GM19240 (cell line): ENCODE measurements at regions not wholly inside any gene's neighbourhood (a gene's known extent, or its start where the extent isn't known, plus 50 kb on each side); places are given as distances from the start of the nearest gene placed in this dataset.
"Not testable (repeated sequence)": the region's sequence is repeated elsewhere in the genome, so short reads cannot be mapped to it uniquely, and the experiment has no call there.

Experiments
- DNase-seq: peaks from one replicate; pipeline ENCODE4 v3.0.0; 2011; ENCODE audit warnings: low spot score; ENCODE audit not compliant: insufficient read length

DNA sequence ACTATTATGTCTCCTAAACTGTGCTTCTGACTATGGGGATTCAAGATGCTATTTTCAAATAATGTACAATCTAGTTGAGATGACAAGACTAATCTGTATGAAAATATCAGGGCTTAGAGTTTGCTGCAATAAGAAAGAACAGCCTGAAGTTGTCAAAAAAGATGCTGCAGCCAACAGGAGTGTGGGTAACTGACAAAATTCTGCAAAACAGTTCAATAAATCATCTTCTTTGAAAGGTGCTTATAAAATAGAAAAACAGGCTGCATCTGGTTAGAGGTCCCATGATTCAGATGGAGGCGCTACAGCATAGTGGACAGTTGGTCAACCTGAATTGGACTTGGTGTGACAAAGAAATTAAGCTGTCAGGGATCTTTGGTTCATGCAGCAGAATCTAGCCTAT, 511.0 kb downstream of the XPNPEP1 start:
- DNase-seq = no peak

DNA sequence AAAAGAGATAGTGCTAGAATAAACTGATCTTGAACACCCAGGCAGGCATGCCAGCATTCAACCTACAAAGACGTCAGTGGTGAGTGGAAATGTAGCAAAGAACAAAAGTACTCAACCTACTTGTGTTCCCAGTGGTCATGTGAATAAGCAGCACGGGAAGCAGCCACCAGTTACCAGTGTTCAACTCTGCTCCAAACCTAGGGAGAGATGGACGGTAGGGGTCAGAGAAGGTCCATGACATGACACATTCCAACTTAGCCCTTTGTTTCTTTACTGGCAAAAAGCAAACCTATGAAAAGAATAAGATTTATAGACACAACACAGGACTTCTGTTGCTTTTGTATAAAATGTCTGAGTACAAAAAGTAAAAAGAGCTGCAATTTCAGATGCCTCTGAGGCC, 511.4 kb downstream of the XPNPEP1 start:
- no peak for DNase-seq

DNA sequence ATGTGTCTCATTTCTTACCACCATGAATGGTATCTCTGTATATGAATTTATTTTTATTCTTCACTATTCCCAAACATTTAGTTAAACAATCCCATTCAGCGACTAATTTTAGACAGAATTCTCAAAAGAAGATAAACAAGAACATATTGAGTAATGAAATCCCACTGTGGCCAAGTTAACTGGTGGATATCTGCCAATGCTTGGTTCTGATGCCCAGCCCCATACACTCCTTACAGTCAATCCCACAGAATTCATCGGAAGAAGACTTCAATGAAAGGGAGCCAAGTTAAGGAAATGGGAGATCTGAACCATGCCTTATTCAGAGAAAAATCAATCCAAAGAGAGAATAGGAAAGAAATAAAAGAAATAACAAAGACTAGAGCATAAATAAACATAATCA, 518.0 kb downstream of the XPNPEP1 start:
- DNase-seq = no peak

DNA sequence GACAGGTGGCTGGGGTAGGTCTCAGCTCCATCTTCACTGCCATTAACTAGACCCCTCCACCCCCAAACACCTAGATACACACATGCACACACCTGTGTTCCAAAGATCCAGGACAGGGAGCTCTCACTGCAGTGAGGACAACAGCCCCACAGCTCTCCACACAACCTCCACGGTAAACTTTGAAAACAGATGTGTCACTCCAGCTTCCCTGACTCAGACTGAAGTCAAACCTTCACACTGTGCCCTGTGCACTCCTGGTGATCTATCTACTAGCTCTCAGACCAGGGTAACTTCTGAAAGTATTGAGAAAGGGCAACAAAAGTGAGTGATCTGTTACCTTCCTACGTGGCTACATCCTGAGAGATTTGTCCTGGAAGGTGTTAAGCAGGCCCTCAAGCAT, 519.8 kb downstream of the XPNPEP1 start:
- DNase-seq = no peak

DNA sequence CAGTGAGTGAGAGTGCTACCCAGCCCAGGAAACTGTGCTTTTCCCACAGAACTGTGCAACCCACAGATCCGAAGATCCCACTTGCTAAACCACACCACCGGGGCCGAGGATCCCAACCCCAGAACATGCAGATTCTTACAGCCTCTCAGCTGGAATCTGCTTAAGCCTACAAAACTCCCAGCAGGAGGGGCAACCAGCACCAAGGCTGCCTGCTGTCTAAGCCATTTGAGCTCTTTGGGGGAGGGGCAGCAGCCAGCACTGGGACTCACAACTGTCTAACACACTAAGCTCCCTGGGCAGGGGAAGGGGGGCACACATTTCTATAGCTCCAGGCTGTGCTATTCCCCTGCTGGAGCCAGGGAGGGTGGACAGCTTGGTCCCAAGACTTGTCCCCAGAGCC, 529.9 kb downstream of the XPNPEP1 start:
- no peak for DNase-seq

DNA sequence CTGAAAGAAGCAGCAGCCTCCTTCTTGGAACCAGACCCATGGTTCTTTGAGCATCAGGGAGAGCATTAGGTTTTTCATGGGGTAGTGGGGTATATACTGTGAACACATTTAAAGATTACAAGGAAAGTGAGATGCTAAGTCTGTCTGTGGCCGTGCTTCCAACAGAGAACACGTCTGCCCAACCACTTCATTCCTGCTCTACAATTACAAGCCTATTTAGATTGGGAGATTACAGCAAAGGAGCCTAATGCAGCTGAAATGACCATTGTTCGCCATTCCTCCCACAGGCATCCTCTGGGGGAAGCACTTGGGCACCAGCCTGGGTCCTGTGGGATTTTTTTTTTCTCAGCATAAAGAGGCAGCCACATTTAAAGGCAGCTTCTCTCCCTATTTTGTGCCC, 536.4 kb downstream of the XPNPEP1 start:
- DNase-seq = no peak

DNA sequence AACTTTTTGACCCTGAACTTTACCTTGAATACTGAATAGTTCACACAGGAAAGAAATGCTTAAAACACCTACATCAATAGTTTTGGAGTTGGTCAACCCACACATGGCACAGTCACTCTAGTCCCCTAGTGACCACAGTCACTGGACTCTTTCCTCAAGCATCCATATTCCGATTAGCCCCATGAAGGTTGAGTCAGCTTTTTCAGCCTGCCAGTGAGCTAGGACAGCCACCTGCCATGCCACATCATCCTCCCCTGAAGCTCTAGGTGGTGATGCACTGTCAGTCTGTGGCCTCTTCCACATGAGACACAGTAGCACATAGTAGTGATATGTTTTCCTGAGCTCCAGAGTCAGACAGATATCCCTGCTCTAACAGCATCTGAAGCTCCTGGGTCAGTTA, 537.2 kb downstream of the XPNPEP1 start:
- DNase-seq = no peak

DNA sequence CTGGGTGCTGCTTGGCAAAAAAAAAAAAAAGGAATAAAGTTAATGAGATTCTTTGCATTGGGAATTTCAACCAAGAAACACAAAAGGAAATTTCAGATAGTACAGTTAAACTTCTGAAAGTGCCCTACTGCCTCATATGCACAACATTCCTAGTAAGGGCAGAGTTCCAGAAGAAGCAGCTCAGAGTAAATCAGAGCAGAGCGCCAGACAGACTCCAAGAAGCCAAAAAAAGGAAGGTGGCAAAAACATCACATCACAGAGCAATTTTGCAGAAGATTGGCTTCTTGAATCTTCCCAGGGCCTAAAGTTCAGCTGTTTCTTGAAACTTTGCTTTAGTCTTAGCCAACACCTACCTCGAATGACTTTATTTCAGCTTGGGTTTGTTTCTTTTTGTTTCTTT, 544.1 kb downstream of the XPNPEP1 start:
- DNase-seq = no peak

DNA sequence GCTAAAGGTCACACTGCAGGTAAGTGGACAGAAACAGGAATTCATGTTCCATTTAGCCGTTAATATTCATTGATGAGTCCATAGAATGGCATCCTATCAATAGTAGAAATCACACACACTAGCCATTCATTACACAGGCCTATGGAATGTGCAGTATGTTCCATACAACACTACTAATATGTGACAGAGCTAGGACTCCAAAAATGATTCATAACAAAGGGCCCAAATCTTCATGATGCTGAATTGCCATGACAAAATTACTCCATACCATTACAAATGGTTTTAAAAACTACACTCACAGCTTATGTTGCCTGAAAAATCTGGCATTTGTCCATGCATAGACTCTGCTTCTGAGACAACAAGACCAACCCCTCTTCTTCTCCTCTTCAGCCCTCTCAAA, 549.1 kb downstream of the XPNPEP1 start:
- DNase-seq = no peak

DNA sequence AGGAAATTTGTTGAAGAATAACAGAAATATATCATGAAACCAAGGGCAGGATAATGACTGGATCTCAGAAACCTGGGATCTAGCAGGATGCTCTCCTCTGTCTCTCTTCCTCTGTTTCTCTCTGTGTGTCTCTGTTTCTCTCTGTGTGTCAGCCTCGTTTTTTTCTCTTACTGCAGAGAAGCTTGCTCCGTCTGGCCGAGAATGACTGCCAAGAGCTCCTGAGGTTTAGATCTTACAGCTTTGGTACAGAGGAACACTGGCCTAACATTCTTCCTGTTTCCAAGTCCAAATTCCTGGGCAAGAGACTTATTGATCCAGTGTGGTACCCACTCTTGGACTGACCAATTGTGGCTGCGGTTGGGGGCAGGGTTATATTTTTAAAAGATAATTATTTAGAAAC, 564.0 kb downstream of the XPNPEP1 start:
- DNase-seq = no peak

DNA sequence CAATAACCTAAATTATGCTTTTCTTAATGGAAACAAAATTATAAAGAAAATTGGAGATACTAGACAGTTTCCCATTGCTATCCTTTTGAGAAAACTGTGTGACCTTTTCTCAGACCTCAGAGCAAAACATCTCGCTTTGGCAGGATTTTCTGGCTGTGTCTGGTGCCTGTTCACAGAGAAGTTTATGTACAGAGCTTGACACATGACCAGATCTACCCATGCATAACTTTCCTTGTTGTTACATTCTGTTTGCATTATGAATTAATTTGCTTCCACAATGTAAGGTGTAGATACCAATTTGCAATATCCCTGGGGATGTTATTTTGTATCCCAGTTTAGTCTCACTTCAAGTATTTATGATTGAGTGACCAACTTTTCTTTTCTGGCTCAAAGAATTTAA, 565.0 kb downstream of the XPNPEP1 start:
- no peak for DNase-seq

DNA sequence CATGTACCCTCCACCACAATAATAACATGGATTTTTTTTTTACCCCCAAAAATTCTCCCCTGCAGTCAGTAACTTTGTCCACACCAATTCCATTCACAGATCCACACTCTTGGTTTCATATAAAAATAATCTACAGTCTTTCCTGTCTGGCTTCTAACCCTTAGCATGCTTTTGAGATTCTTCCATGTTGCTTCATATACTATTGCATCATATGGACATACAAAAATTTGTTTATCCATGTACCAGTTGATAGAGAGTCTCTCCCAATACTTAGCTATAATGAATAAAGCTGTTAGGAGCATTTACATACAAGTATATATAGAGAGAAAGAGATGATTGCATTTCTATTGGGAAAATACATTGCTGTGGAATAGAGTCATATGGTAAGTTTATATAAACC, 575.0 kb downstream of the XPNPEP1 start:
- no peak for DNase-seq

DNA sequence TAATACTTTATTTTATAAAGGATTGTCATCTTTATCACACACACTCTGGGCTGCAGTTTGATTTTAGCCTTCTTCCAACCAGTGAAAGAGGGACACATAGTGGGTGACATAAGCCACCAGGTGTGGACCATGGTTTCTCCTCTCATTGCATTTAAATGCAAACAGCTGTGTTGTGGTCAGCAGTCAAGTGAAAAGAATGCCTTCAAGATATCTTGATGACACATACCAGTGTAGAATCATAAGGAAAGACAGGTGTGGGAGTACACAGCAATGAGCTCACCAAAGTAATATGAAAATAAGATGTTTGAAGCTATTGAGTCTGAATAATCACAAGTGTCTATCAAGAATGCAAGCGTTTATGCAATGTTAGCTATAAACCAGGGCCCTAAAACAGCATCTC, 580.0 kb downstream of the XPNPEP1 start:
- DNase-seq = no peak

DNA sequence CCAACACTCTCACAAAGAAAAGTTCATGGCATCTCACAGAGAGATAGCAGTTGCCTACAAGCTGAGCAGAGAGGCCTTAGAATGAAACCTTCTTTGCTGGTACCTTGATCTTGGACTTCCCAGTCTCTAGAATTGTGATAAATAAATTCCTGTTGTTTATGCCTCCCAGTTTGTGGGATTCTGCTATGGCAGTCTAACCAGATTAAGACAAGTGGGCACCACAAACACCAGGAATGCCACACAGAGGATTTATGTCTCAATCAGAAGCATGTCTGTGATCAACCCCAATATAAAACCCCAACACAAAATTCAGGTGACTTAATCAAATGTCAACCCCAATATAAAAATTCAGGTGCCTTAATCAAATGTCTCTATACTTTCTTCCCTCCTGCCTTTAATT, 581.3 kb downstream of the XPNPEP1 start:
- no peak for DNase-seq

DNA sequence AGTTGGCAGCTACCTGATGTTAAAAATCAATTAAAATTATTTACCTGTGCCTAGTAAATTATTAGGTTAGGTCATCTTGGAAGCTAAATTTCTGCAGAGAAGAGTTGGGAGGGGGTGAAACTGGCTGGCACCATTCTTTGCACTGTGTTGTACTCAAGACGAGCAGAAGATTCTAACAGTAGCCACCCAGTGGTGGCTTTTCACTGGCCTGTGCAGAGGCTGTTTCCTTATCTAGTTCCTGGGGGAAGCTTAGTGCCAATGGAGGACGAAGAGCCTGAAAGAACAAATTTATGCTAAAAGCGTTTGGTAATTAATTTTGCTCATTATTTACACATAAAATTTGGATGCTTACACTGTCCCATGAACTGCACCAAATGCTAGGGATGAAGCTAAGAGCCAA, 595.3 kb downstream of the XPNPEP1 start:
- DNase-seq = no peak

DNA sequence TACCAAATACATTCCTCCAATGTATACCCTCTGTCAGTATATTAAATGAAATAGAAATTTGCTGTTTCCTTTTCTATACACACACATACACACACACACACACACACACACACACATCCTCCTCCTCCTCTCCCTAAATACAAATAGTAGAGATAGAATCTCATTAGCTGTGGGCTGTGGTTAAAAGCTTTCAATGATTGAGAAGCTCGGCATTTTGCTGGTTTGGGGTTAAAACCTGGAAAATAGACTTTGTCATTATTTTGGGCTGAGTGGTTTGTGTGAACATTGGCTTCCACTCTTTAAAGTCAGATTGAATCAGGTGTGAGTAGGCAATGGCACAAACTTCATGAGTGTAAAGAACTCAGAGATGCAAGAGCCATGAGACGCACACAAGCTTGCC, 596.0 kb downstream of the XPNPEP1 start:
- DNase-seq = no peak

DNA sequence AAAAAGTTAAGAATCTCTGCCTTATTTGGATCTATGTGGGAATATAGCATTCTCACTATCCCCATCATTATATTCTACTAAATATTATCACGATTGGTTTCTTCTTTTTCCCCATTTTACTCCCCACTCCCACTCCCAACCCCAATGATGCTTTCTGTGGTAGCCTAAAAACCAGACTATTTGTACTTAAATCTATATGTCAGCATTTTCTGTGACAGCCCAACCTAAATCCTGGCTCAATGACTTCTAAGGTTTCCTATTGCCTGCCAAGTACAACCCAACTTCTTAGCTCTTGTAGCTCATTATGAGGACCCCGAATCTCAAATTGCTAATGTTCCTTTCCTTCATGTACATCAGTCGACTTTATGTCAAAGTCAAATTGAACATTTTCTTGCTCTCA, 598.6 kb downstream of the XPNPEP1 start:
- DNase-seq = no peak

DNA sequence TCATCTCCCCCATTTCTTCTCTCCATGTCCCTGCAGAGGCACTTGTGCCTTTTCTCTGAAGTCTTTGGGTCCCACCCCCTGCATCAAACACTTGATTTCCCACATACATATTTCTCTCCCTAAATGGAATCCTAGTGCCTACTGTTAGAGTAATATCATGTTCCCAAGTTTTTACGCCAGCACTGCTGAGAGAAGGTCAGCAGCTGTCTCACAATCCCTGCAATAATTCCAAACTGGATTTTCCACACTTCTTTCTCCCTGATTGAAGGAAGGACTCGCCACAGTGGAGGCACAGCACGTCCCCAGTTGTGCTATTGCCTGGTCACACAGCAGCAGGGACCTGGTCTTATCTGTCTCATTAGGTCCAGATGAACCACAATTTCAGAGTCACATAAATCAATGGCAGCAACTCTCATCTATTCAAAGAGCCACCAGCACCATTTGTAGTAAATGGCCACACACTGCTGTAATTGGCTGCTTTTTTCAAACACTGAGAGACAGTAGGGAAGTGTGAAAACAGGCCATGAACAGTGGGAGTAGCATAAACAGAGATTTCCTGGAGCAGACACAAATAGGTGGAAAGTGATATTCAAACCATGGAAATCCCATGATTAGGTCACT, 605.5 kb downstream of the XPNPEP1 start:
- DNase-seq = no peak

DNA sequence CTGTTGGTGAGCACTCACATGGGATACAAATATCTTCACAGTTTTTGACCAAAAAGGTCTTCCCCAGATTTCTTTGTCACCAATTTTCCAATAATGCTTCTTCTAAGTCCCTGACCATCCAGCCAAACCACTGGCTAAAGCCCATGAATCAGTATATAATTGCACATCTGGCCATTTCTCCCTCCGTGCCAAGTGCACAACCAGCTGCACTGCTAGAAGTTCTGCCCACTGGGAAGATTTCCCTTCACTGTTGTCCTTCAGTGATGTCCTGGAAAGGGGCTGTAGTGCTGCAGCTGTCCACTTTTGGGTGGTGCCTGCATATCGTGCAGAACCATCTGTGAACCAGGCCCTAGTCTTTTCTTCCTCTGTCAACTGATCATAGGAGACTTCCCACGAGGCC, 609.3 kb downstream of the XPNPEP1 start:
- DNase-seq = not testable (repeated sequence)

DNA sequence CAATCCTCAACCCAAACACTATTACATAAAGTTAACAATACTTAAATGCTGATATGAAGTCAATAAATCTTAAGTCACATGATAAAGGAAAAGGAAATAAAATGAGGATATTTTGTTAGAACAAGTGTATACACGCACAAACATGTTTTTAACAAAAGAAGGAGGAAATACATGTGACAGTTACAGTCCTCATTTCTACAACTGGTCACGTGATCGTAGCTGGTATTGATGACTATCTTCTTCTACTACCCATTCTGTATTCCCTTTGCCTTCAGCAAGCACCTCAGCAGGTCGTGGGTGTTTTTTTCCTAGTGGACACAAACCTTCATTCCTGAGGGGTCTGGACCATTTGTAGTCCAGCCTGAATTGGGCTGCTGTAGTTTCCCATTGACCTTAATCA, 610.8 kb downstream of the XPNPEP1 start:
- DNase-seq = not testable (repeated sequence)

DNA sequence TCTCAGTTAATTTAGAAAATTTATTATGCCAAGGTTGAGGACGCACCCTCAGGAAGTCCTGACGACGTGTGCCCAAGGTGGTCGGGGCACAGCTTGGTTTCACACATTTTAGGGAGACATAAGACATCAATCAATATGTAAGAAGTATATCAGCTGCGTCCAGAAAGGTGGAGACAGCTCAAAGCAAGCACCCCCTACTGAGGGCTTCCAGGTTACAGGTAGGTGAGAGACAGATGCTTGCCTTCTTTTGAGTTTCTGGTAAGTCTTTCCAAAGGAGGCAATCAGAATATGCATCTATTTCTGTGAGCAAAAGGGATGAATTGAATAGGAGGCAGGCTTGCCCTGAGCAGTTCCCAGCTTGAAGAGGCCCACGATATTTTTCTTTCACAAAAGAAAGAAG, 614.3 kb downstream of the XPNPEP1 start:
- DNase-seq = no peak

DNA sequence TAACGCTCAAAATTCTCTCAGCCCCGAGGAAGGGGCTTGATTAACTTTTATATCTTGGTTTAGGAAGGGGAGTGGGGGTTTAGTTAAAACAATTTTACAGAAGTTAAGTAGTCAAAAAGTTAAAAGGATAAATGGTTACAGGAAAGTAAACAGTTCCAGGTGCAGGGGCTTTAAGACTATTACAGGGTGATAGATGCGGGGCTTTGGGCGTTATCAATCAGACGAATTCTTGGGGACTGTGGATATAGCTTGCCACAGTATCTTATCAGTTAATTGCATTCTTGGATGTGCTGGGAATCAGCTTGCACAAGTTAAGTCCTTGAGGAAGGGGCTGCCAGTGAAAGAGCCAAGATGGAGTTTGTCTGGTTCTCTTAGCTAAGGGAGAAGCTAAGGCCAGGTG, 616.2 kb downstream of the XPNPEP1 start:
- not testable (repeated sequence) for DNase-seq

DNA sequence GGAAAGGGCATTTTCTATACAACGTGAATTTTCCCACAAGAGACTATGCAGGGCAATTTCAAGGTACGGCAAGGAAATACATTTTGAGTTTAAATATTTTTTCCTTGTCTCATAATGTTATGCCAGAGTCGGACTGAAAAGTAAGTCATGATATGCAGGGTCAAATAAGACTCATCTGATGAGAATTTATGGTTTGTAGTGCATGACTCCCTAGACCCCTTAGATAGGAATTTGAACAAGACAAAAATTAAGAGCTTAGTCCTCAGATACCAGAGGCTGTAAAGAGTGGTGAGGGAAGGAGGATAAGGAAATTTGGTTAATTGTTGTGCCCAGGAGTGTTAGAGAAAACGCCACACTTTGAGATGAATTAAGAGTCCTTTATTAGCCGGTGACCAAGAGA, 616.6 kb downstream of the XPNPEP1 start:
- DNase-seq = no peak

DNA sequence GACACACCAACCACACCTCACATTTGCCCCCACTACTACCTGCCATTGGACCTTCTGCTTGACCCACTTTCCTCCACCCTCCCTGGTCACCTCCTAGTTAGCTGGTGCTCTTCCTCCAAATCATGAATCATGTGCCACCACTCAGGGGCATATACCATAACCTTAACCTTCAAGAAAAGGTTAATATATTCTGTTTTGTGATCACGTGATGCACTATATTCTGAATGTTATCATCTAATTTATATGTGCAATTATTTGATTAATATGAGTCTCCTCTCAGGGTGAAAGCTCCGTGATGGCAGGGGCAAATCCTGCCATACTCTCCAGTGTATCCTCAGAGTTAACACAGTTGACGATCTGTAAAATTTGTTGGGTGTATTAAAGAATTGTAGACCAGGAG, 635.5 kb downstream of the XPNPEP1 start:
- DNase-seq = no peak
